ENCODE measurements at regions not wholly inside any gene's neighbourhood (a gene's known extent, or its start where the extent isn't known, plus 50 kb on each side); places are given as distances from the start of the nearest gene placed in this dataset.

DNA sequence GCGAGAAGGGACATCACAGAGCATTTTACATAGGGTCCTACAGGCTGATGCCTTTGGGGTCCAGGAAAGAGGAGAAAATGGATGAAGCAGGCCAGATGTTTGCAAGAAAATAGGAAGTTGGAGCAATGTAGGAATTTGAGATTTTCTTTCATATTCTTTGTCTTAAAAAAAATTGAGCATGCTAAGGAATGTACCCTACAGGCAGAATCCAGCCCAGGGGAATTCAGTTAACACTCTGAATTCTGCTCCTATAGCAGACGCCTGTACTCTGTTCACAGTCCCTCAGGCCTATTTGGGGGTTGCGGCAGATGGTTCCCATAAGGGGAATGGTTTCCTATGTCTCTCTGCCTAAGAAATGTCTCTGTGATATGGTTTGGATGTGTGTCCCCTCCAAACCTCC is 393.7 kb upstream of the C16orf82 start:
- no peak overlapping the region for H3K4me3 ChIP-seq (ENCODE audit: low read depth, low read length)
- TF ChIP-seq, protein P1, sequence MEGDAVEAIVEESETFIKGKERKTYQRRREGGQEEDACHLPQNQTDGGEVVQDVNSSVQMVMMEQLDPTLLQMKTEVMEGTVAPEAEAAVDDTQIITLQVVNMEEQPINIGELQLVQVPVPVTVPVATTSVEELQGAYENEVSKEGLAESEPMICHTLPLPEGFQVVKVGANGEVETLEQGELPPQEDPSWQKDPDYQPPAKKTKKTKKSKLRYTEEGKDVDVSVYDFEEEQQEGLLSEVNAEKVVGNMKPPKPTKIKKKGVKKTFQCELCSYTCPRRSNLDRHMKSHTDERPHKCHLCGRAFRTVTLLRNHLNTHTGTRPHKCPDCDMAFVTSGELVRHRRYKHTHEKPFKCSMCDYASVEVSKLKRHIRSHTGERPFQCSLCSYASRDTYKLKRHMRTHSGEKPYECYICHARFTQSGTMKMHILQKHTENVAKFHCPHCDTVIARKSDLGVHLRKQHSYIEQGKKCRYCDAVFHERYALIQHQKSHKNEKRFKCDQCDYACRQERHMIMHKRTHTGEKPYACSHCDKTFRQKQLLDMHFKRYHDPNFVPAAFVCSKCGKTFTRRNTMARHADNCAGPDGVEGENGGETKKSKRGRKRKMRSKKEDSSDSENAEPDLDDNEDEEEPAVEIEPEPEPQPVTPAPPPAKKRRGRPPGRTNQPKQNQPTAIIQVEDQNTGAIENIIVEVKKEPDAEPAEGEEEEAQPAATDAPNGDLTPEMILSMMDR (IDR thresholded peaks at IDR 0.05; ENCODE audit: low read depth, low read length) = no peak

DNA sequence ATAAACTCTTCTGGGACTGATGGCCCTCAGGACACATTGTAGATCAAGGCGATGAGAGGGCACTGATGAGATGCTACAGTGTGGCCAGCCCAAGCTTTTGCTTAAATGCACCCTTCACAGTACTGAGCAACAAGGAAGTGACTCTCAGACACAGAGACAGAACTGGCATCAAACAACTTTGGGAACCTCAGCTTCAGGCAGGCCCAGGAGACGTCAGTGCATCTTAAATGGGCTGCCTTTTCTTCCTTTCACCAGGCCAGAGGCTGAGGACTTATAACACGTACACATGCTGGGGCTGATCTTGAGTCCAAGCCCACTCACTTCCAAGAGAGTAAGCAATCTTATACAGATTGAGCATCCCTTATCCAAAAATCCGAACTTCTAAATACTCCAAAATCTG is 386.1 kb upstream of the C16orf82 start:
- TF ChIP-seq, protein P1 (IDR thresholded peaks at IDR 0.05; ENCODE audit: low read depth, low read length) = no peak
- no peak overlapping the region for H3K4me3 ChIP-seq (ENCODE audit: low read depth, low read length)

DNA sequence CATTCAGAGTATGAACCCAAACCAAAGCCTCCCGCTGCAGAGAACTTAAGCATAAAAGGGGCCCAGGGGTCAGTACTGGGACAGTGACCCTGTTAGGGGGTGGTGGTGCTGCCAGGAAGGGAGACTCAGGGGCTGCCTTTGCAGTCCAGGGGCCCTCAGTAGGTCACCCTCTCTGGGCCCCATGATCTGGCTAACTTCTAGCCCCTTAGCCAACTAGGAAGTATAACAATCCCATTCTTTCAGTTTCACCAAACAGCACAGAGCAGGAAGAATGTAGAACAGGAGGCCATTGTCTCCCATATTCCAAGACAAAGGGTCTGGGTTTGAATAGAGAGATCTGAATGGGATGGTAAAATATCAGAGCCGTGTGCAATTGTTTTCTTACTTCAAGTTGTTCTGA is 378.6 kb upstream of the C16orf82 start:
- TF ChIP-seq, protein P1 (IDR thresholded peaks at IDR 0.05; ENCODE audit: low read depth, low read length) = no peak
- no peak overlapping the region for H3K4me3 ChIP-seq (ENCODE audit: low read depth, low read length)

DNA sequence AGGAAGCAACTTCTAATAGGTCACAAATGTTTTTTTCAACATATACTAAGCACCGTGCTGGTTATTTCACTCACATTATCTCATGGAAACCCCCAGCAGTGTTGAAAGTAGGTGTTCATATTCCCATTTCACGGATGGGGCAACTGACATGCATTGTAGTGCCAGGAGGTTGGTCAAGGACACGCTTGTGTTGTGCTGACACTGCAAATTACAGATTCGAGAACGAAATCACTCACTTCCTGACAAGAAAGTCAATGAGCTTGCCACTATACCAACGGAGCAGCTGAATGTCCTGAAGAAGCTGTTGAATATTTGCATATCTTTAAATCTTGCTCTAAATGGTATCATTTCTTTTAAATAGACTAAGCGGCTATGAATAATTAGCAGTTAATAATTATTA is 378.0 kb upstream of the C16orf82 start:
- H3K4me3 ChIP-seq (ENCODE audit: low read depth, low read length) = no peak overlapping the region
- TF ChIP-seq, protein P1 (IDR thresholded peaks at IDR 0.05; ENCODE audit: low read depth, low read length) = no peak

DNA sequence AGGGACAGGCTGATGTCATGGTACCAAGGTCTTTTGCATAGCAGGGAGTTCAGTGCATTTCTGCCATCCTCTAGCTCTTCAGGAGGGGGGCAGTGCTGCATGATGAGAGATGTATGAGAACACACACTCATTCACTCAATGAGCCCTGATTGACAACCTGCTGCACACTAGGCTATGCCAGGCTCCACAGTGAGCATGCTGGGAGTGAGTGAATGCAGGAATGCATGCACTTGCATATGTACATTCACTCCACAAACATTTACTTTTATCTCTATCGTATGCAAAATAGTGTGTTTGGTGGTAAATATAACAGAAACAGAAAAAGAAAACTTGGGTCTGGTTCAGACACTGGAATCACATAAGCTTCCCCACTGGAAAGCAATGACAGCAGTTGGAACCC is 374.1 kb upstream of the C16orf82 start:
- TF ChIP-seq, protein P1 (IDR thresholded peaks at IDR 0.05; ENCODE audit: low read depth, low read length) = no peak
- H3K4me3 ChIP-seq (ENCODE audit: low read depth, low read length) = no peak overlapping the region

DNA sequence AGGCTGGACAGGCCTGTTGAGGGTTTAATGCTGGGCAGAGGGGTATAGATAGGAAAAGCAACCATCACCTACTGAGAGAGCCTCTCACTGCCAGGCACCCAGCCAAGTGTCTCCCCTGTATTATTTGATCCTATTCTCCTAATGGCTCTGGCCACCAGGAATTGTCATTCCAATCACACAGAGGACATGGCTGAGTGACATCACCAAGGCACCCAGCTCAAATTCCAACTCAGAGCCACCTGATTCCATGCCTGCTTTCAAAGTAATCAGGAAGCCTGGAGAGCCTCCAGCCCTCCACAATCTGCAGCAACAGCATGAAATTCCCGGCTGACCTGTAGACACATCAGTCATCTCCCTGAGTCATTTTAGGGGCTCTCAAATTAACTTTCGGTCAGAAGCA is 368.9 kb upstream of the C16orf82 start:
- TF ChIP-seq, protein P1 (IDR thresholded peaks at IDR 0.05; ENCODE audit: low read depth, low read length) = no peak
- H3K4me3 ChIP-seq (ENCODE audit: low read depth, low read length) = no peak overlapping the region

DNA sequence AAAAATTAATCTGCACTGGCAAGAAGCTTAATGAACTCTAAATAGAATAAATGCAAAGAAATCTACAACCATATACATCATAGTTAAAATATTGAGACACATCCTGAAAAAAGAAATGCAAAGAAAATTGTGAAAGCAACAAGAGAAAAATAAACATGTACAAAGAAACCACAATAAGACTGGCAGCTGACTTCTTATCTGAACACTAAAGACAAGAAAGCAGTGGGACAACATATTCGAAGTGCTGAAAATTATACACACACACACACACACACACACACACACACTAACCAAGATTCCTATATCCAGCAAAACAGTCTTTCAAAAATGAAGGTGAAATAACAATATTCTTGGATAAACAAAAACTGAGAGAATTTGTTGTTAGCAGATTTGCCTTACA is 366.5 kb upstream of the C16orf82 start:
- TF ChIP-seq, protein P1 (IDR thresholded peaks at IDR 0.05; ENCODE audit: low read depth, low read length) = no peak
- H3K4me3 ChIP-seq (ENCODE audit: low read depth, low read length) = no peak overlapping the region
